Caco-2 (cell line): ENCODE measurements at regions not wholly inside any gene's neighbourhood (a gene's known extent, or its start where the extent isn't known, plus 50 kb on each side); places are given as distances from the start of the nearest gene placed in this dataset.

ENCODE experiments used
- BruUV-seq: library from RNA; stranded (reverse); fragments of 400-500 nt; replicated peaks from 2 replicates; lab custom pipeline; 2021; lab: Mats Ljungman, UMichigan
- CTCF ChIA-PET: fragments of 300-600 bp; sonication (Branson Sonifier 250); formaldehyde crosslinking; loops from one replicate; lab custom pipeline; 2022; ENCODE audit warnings: antibody characterized with exemption; lab: Charles Lee
- POLR2A ChIA-PET: fragments of 300-600 bp; sonication (Branson Sonifier 250); formaldehyde crosslinking; loops from one replicate; lab custom pipeline; 2022; ENCODE audit warnings: antibody characterized with exemption; lab: Charles Lee
- DNase-seq, 2 experiments: peaks; one replicate each; pipeline versions ENCODE4 v3.0.0 to v3.0.0-alpha.2; 2020 to 2022
- H3K27me3 ChIP-seq: replicated peaks from 2 replicates; pipeline ENCODE4 v1.6.0; 2011; ENCODE audit warnings: low read length; ENCODE audit not compliant: control insufficient read depth, insufficient read depth
- H3K36me3 ChIP-seq: 2 replicates; pipeline ENCODE4 v1.5.1; 2011; ENCODE audit warnings: low read length; ENCODE audit not compliant: control insufficient read depth, insufficient read depth
- H3K4me1 ChIP-seq: fragments of 250-450 bp; sonication (Bioruptor Pico); 2 replicates; pipeline ENCODE4 v1.5.1; 2020; ENCODE audit warnings: mild to moderate bottlenecking
- H3K4me3 ChIP-seq: 2 replicates; pipeline ENCODE4 v1.5.1; 2011; ENCODE audit warnings: low read depth, mild to moderate bottlenecking, control low read depth, low read length
- H3K9me3 ChIP-seq: fragments of 250-450 bp; sonication (Bioruptor Pico); 2 replicates; pipeline ENCODE4 v1.5.1; 2020; ENCODE audit warnings: mild to moderate bottlenecking, moderate library complexity
- H3K27ac Mint-ChIP-seq: one replicate; pipeline ENCODE4 v1.8.0; 2022; ENCODE audit warnings: mixed read lengths; ENCODE audit not compliant: unreplicated experiment
- H3K27me3 Mint-ChIP-seq: one replicate; pipeline ENCODE4 v1.8.0; 2022; ENCODE audit warnings: mixed read lengths; ENCODE audit not compliant: insufficient read depth, unreplicated experiment
- H3K36me3 Mint-ChIP-seq: one replicate; pipeline ENCODE4 v1.8.0; 2022; ENCODE audit warnings: mild to moderate bottlenecking, mixed read lengths; ENCODE audit not compliant: insufficient read depth, unreplicated experiment
- H3K4me1 Mint-ChIP-seq: one replicate; pipeline ENCODE4 v1.8.0; 2022; ENCODE audit warnings: low read depth, mixed read lengths; ENCODE audit not compliant: unreplicated experiment
- H3K4me3 Mint-ChIP-seq: one replicate; pipeline ENCODE4 v1.8.0; 2022; ENCODE audit warnings: mild to moderate bottlenecking, moderate library complexity, mixed read lengths; ENCODE audit not compliant: unreplicated experiment
- H3K9me3 Mint-ChIP-seq: one replicate; pipeline ENCODE4 v1.8.0; 2022; ENCODE audit warnings: mixed read lengths; ENCODE audit not compliant: unreplicated experiment
- CTCF ChIP-seq, 2 experiments: fragments of 200-600 bp in 1 of 2; IDR thresholded peaks; 1 replicate in 1 of 2; 2 replicates in 1 of 2; pipeline versions ENCODE4 v1.5.1 to v1.8.0; 2011 to 2022; ENCODE audit warnings: antibody characterized with exemption in 1 of 2, control low read depth in 1 of 2, inconsistent platforms in 1 of 2, low read depth in 1 of 2, low read length in 1 of 2, mild to moderate bottlenecking in 1 of 2, moderate library complexity in 1 of 2; ENCODE audit not compliant: insufficient read depth in 1 of 2, severe bottlenecking in 1 of 2, unreplicated experiment in 1 of 2
- intact Hi-C: fragments of 100-400 bp; cut with micrococcal nuclease; formaldehyde crosslinking; loops from one replicate; pipeline ENCODE4 v1.10.0; 2022; ENCODE audit not compliant: unreplicated experiment

- Histone ChIP-seq H3K4me3 (no peak overlapping the region), H3K36me3 (no peaks in the 10 kb centered on the region), H3K4me1 (no peaks in the 10 kb centered on the region), H3K9me3 (no peaks in the 10 kb centered on the region), H3K27me3 (no peaks in the 10 kb centered on the region)
- BruUV-seq: no TSS peak
- no peaks in the 10 kb centered on the region for H3K36me3 Mint-ChIP-seq
- H3K27me3 Mint-ChIP-seq: peaks cover 1% of the 10 kb centered on the region
- H3K4me1 Mint-ChIP-seq: no peaks in the 10 kb centered on the region
- DNase-seq: no peak
- H3K9me3 Mint-ChIP-seq: peaks cover 3% of the 10 kb centered on the region
- CTCF ChIA-PET: no interaction called here
- TF ChIP-seq CTCF (IDR thresholded peaks at IDR 0.05; ENCODE audit: insufficient read depth in 1 of 2, low read depth in 1 of 2, low read length in 1 of 2, severe bottlenecking in 1 of 2, unreplicated experiment in 1 of 2): no peak
- intact Hi-C loops: no loop called here
- POLR2A ChIA-PET: no interaction called here
- no peak overlapping the region for H3K4me3 Mint-ChIP-seq
- H3K27ac Mint-ChIP-seq: no peak overlapping the region
These were observed 108.6 kb upstream of the GPC1 start for GRCh38 chr2:240326886-240327285.

GRCh38 chr2:240327566-240327965 is 107.9 kb upstream of the GPC1 start:
- no TSS peak for BruUV-seq
- ChIA-PET POLR2A (no interaction called here), CTCF (no interaction called here)
- Mint-ChIP-seq H3K4me1 (no peaks in the 10 kb centered on the region), H3K27ac (no peak overlapping the region), H3K27me3 (peaks cover 4% of the 10 kb centered on the region), H3K9me3 (peaks cover 10% of the 10 kb centered on the region), H3K36me3 (no peaks in the 10 kb centered on the region), H3K4me3 (no peak overlapping the region)
- intact Hi-C loops: no loop called here
- no peaks in the 10 kb centered on the region for H3K27me3 ChIP-seq
- no peaks in the 10 kb centered on the region for H3K4me1 ChIP-seq
- TF ChIP-seq CTCF (IDR thresholded peaks at IDR 0.05; ENCODE audit: insufficient read depth in 1 of 2, low read depth in 1 of 2, low read length in 1 of 2, severe bottlenecking in 1 of 2, unreplicated experiment in 1 of 2): no peak
- no peaks in the 10 kb centered on the region for H3K9me3 ChIP-seq
- no peak for DNase-seq
- no peaks in the 10 kb centered on the region for H3K36me3 ChIP-seq
- no peak overlapping the region for H3K4me3 ChIP-seq

GRCh38 chr2:240328526-240328925 is 106.9 kb upstream of the GPC1 start:
- H3K4me1 Mint-ChIP-seq: no peaks in the 10 kb centered on the region
- H3K27me3 Mint-ChIP-seq: peaks cover 7% of the 10 kb centered on the region
- no peak overlapping the region for H3K4me3 Mint-ChIP-seq
- H3K27me3 ChIP-seq: no peaks in the 10 kb centered on the region
- no peaks in the 10 kb centered on the region for H3K4me1 ChIP-seq
- no peaks in the 10 kb centered on the region for H3K36me3 ChIP-seq
- peaks cover 10% of the 10 kb centered on the region for H3K9me3 Mint-ChIP-seq
- no peak overlapping the region for H3K4me3 ChIP-seq
- H3K9me3 ChIP-seq: no peaks in the 10 kb centered on the region
- ChIA-PET POLR2A (no interaction called here), CTCF (no interaction called here)
- DNase-seq: no peak
- H3K36me3 Mint-ChIP-seq: no peaks in the 10 kb centered on the region
- intact Hi-C loops: no loop called here
- H3K27ac Mint-ChIP-seq: no peak overlapping the region
- BruUV-seq: no TSS peak
- no peak for TF ChIP-seq CTCF (IDR thresholded peaks at IDR 0.05; ENCODE audit: insufficient read depth in 1 of 2, low read depth in 1 of 2, low read length in 1 of 2, severe bottlenecking in 1 of 2, unreplicated experiment in 1 of 2)
